ENCODE measurements at regions not wholly inside any gene's neighbourhood (a gene's known extent, or its start where the extent isn't known, plus 50 kb on each side); places are given as distances from the start of the nearest gene placed in this dataset.

- BruUV-seq (replicated peaks), result no TSS peak
- no peak for DNase-seq
- Histone ChIP-seq H3K36me3 (ENCODE audit: low read depth) (no peaks in the 10 kb centered on the region), H3K4me2 (no peak overlapping the region), H3K9me3 (ENCODE audit: insufficient read depth, low read depth) (peaks cover 5% of the 10 kb centered on the region), H3K4me3 (no peak overlapping the region), H2AFZ (no peak overlapping the region), H3K4me1 (replicated peaks; ENCODE audit: insufficient read depth) (peaks cover 6% of the 10 kb centered on the region; the same call in 1 of the 2 replicates), H3K79me2 (ENCODE audit: low read depth) (no peaks in the 10 kb centered on the region), H3K9me2 (ENCODE audit: insufficient read depth) (no peaks in the 10 kb centered on the region), H3K27me3 (ENCODE audit: insufficient read depth, low read depth) (no peaks in the 10 kb centered on the region), H3K27ac (no peak overlapping the region), H3F3A (ENCODE audit: insufficient read depth, low read depth) (no peaks in the 10 kb centered on the region), H4K20me1 (ENCODE audit: insufficient read depth) (no peaks in the 10 kb centered on the region)
- intact Hi-C loops (cut with micrococcal nuclease; ENCODE audit: unreplicated experiment), result no loop called here
- ChIA-PET CTCF (no interaction called here), POLR2A (ENCODE audit: unreplicated experiment) (no interaction called here)
- TF ChIP-seq EZH2 (IDR thresholded peaks at IDR 0.05; ENCODE audit: low read depth), result no peak
- TF ChIP-seq CTCF (conservative IDR thresholded peaks at IDR 0.05), result no peak
Observed at GRCh38 chr13:50209631-50210030, 194.4 kb downstream of the KCNRG start.

GRCh38 chr13:50213526-50213925 lies 198.3 kb downstream of the KCNRG start:
- Histone ChIP-seq H3K79me2 (ENCODE audit: low read depth) (no peaks in the 10 kb centered on the region), H2AFZ (no peak overlapping the region), H3K27me3 (ENCODE audit: insufficient read depth, low read depth) (no peaks in the 10 kb centered on the region), H3K4me1 (replicated peaks; ENCODE audit: insufficient read depth) (peaks cover 6% of the 10 kb centered on the region; the same call in 1 of the 2 replicates), H3K36me3 (ENCODE audit: low read depth) (no peaks in the 10 kb centered on the region), H3K9me3 (ENCODE audit: insufficient read depth, low read depth) (peaks cover 13% of the 10 kb centered on the region), H4K20me1 (ENCODE audit: insufficient read depth) (no peaks in the 10 kb centered on the region), H3K4me3 (no peak overlapping the region), H3K9me2 (ENCODE audit: insufficient read depth) (no peaks in the 10 kb centered on the region), H3F3A (ENCODE audit: insufficient read depth, low read depth) (no peaks in the 10 kb centered on the region), H3K27ac (no peak overlapping the region), H3K4me2 (no peak overlapping the region)
- ChIA-PET POLR2A (ENCODE audit: unreplicated experiment) (no interaction called here), CTCF (no interaction called here)
- no TSS peak for BruUV-seq (replicated peaks)
- DNase-seq, result no peak
- intact Hi-C loops (cut with micrococcal nuclease; ENCODE audit: unreplicated experiment), result no loop called here
- TF ChIP-seq CTCF (conservative IDR thresholded peaks at IDR 0.05), result no peak
- no peak for TF ChIP-seq EZH2 (IDR thresholded peaks at IDR 0.05; ENCODE audit: low read depth)

GRCh38 chr13:50214514-50214913 lies 199.3 kb downstream of the KCNRG start:
- TF ChIP-seq EZH2 (IDR thresholded peaks at IDR 0.05; ENCODE audit: low read depth), result no peak
- no peak for TF ChIP-seq CTCF (conservative IDR thresholded peaks at IDR 0.05)
- DNase-seq, result no peak
- intact Hi-C loops (cut with micrococcal nuclease; ENCODE audit: unreplicated experiment), result no loop called here
- Histone ChIP-seq H3K36me3 (ENCODE audit: low read depth) (no peaks in the 10 kb centered on the region), H3K9me3 (ENCODE audit: insufficient read depth, low read depth) (peaks cover 13% of the 10 kb centered on the region), H3K79me2 (ENCODE audit: low read depth) (no peaks in the 10 kb centered on the region), H3K9me2 (ENCODE audit: insufficient read depth) (no peaks in the 10 kb centered on the region), H3F3A (ENCODE audit: insufficient read depth, low read depth) (no peaks in the 10 kb centered on the region), H3K27ac (no peak overlapping the region), H2AFZ (no peak overlapping the region), H3K27me3 (ENCODE audit: insufficient read depth, low read depth) (no peaks in the 10 kb centered on the region), H4K20me1 (ENCODE audit: insufficient read depth) (no peaks in the 10 kb centered on the region), H3K4me2 (no peak overlapping the region), H3K4me3 (no peak overlapping the region), H3K4me1 (replicated peaks; ENCODE audit: insufficient read depth) (peaks cover 6% of the 10 kb centered on the region; the same call in 1 of the 2 replicates)
- POLR2A ChIA-PET (ENCODE audit: unreplicated experiment), result no interaction called here
- BruUV-seq (replicated peaks), result no TSS peak
- CTCF ChIA-PET, result no interaction called here

Data from PC-9 (cell line).